ENCODE measurements at regions not wholly inside any gene's neighbourhood (a gene's known extent, or its start where the extent isn't known, plus 50 kb on each side); places are given as distances from the start of the nearest gene placed in this dataset.

DNA sequence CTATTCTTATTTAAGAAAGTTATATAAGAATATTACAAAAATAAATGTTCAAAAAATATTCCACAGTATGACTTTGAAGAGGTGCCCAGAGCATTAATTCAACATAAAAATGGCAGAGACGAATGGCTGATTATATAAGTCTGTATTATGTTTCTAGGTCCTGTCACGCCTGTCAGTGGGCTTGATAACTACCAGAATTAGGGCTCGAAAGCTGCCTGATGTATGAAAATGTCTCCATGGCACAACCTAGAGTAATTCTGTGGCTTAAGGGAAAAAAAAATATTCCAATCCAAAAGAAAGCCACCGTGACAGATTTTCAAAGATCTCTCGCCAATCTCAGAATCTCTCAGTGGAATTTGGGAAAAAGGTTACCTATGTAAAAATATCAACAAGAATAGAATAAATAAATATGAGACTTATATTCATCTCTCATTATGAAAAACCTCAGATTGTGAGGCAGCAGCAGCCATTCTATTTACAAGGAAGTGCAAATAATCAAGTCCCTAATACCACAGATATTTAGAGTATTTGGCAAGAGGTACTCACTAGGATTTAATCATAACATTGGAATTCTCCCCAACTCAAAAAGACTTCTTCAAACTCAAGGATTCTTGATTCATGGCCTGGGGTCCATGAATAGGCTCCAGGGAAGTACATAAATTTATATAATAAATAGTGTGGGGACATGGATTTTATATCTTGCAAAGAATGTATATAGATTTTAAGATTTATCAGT is 489.1 kb upstream of the INTU start:
- TF ChIP-seq EZH2 (IDR thresholded peaks at IDR 0.05; ENCODE audit: insufficient read depth, poor library complexity, severe bottlenecking): no peak
- TF ChIP-seq EZH2phosphoT487 (IDR thresholded peaks at IDR 0.05; ENCODE audit: insufficient read depth, low read depth): no peak

All from GM23248 (cell line).